Cardiac muscle cell (in vitro differentiated cells and primary cell): ENCODE measurements at regions not wholly inside any gene's neighbourhood (a gene's known extent, or its start where the extent isn't known, plus 50 kb on each side); places are given as distances from the start of the nearest gene placed in this dataset.

Source experiments
- DNase-seq, 2 donors: peaks; one replicate each; pipeline versions ENCODE4 v3.0.0 to v3.0.0-alpha.2; 2010 to 2017; ENCODE audit warnings: low read depth in 1 of 2, low spot score in 1 of 2
- H3K27ac ChIP-seq: fragments of 200-600 bp; sonication (generic); 2 replicates; pipeline ENCODE4 v1.5.1; 2016
- H3K27me3 ChIP-seq: fragments of 200-600 bp; sonication (generic); 2 replicates; pipeline ENCODE4 v1.6.0; 2016; ENCODE audit warnings: control low read depth
- H3K36me3 ChIP-seq: fragments of 200-600 bp; sonication (generic); 2 replicates; pipeline ENCODE4 v1.5.1; 2016; ENCODE audit warnings: control low read depth
- H3K4me1 ChIP-seq: fragments of 200-600 bp; sonication (generic); 2 replicates; pipeline ENCODE4 v1.8.1; 2017; ENCODE audit warnings: low read depth, mild to moderate bottlenecking, mixed run types
- H3K4me3 ChIP-seq: fragments of 200-600 bp; sonication (generic); 2 replicates; pipeline ENCODE4 v1.5.1; 2016; ENCODE audit warnings: mild to moderate bottlenecking
- H3K9me3 ChIP-seq: fragments of 200-600 bp; sonication (generic); 2 replicates; pipeline ENCODE4 v1.5.1; 2017; ENCODE audit warnings: low read depth, mild to moderate bottlenecking, control low read depth
- TF ChIP-seq, protein P1 (sequence below): IDR thresholded peaks from 2 replicates; pipeline ENCODE4 v1.5.1; 2012; ENCODE audit warnings: low read depth, mild to moderate bottlenecking, low read length

DNA sequence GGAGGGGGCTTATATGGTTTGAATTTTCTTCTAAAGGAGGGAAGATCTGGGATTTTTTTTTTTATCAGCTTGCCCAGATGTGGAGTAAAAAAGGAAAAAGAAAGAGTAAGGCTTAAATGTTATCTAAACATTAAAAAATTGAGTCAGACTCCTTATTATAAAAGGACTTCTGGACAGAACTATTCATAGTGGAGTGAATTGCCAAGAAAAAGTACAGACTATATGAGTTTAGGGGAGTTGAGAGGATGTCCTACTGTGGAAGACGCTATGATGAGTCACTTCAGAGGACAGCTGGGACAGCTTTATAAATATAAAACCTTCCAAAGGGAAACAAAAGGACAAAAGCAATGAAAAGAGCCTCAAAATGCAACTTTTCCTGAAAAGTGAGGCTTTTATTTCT is 73.0 kb downstream of the TFPI2 start:
- Histone ChIP-seq H3K4me3 (no peak overlapping the region), H3K27ac (no peak overlapping the region), H3K27me3 (no peaks in the 10 kb centered on the region), H3K36me3 (no peaks in the 10 kb centered on the region), H3K4me1 (no peaks in the 10 kb centered on the region), H3K9me3 (no peaks in the 10 kb centered on the region)
- TF ChIP-seq, protein P1, sequence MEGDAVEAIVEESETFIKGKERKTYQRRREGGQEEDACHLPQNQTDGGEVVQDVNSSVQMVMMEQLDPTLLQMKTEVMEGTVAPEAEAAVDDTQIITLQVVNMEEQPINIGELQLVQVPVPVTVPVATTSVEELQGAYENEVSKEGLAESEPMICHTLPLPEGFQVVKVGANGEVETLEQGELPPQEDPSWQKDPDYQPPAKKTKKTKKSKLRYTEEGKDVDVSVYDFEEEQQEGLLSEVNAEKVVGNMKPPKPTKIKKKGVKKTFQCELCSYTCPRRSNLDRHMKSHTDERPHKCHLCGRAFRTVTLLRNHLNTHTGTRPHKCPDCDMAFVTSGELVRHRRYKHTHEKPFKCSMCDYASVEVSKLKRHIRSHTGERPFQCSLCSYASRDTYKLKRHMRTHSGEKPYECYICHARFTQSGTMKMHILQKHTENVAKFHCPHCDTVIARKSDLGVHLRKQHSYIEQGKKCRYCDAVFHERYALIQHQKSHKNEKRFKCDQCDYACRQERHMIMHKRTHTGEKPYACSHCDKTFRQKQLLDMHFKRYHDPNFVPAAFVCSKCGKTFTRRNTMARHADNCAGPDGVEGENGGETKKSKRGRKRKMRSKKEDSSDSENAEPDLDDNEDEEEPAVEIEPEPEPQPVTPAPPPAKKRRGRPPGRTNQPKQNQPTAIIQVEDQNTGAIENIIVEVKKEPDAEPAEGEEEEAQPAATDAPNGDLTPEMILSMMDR = no peak
- peak in 1 of 2 donors; percentile 27 for DNase-seq

DNA sequence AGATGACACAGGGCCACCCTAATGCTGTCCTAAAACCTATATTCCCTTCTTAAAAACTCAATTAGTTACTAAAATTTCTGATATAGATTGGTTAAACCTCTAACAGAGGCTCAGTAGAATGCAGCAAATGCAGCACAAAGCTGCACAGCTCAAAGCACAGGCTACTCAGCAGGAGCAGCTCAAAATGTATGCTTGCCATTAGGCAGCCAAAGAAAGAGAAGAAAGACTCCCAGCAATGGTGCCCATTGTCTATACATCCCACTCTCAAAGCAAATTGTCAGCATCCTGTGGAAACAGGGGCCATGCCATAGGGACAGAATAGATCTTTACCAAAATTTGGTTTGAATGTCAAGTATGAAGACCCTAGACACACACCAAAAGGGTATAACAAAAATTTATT is 73.5 kb downstream of the TFPI2 start:
- TF ChIP-seq, protein P1 = no peak
- Histone ChIP-seq H3K9me3 (no peaks in the 10 kb centered on the region), H3K27me3 (no peaks in the 10 kb centered on the region), H3K36me3 (no peaks in the 10 kb centered on the region), H3K4me1 (no peaks in the 10 kb centered on the region), H3K4me3 (no peak overlapping the region), H3K27ac (no peak overlapping the region)
- DNase-seq = no peak

DNA sequence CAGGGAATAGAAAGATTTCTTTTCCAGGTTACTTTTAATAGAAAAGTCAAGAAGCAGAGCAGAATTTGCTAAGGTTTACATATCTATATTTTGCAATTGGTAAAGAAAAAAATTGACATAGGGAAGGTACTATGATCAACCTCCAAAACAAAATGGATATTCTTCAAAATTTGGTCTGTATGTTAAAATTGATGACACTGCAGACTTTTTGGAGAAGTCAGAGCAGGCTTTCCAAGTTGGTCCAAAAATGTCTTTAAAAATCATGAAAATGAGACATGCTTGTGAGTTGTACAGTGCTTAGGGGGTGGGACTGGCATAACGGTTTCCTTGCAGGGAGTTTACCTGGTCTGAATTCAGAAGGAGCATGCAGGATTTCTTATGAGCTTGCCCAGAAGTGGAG is 77.0 kb downstream of the TFPI2 start:
- Histone ChIP-seq H3K4me1 (no peaks in the 10 kb centered on the region), H3K27me3 (no peaks in the 10 kb centered on the region), H3K27ac (no peak overlapping the region), H3K9me3 (no peaks in the 10 kb centered on the region), H3K4me3 (no peak overlapping the region), H3K36me3 (no peaks in the 10 kb centered on the region)
- DNase-seq = no peak
- TF ChIP-seq, protein P1 = no peak

DNA sequence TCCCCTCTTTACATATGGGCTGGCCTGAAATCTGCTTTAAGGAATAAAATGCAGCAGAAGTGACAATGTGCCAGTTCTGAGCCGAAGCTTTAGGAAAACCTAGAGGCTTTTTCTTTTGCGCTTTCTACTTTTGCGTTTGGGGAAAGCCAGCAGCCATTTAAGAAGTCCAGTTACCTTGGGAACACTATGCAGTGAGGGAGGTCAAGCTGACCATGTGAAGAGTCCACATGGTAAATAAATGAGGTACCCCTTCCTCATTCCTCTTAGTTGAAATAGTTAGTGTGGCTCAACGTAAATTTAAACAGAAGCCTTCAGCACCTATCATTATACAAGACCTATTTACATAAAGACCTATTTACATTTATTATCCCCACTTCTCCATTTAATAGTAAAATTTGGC is 78.5 kb downstream of the TFPI2 start:
- Histone ChIP-seq H3K9me3 (no peaks in the 10 kb centered on the region), H3K4me1 (no peaks in the 10 kb centered on the region), H3K36me3 (no peaks in the 10 kb centered on the region), H3K27me3 (no peaks in the 10 kb centered on the region), H3K4me3 (no peak overlapping the region), H3K27ac (no peak overlapping the region)
- TF ChIP-seq, protein P1 = no peak
- DNase-seq = no peak

DNA sequence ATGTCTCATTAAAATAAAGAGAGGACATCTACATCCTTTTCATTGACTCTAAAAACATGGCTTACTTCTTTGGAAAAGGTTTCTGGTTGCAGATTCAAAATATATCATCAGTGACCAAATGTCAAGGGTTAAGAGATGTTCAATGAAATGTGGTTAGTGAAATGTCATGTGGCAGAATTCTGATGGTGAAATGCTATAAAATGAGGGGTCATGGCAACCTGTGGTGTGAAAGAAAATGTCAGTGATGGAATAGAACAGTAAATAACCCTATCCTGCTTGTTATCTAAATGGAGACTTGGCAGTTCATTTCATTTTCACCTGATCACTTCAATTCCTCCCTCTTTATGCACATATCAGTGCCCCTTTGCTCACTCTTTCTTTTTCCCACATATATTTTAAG is 79.4 kb downstream of the TFPI2 start:
- no peak overlapping the region for H3K27ac ChIP-seq
- H3K27me3 ChIP-seq = no peaks in the 10 kb centered on the region
- H3K36me3 ChIP-seq = no peaks in the 10 kb centered on the region
- no peaks in the 10 kb centered on the region for H3K9me3 ChIP-seq
- no peak for DNase-seq
- H3K4me1 ChIP-seq = no peaks in the 10 kb centered on the region
- TF ChIP-seq, protein P1 = no peak
- H3K4me3 ChIP-seq = no peak overlapping the region

DNA sequence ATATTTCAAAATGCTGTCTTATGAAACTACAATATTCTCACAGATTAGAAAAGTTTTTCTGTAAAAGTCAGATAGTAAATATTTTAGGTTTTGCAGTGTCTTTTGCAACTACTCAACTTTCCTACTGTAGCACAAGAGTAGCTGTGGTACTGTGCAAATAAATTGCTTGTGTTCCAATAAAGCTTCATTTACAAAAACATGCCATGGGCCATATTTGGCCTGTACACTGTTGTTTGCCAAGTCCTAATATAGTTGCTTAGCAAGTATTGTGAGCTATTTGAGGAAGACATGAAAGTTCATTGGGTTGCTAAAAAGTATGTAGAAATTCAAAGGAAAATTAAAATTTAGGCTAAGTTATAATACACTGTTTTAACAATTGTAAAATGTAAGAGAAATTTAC is 80.0 kb downstream of the TFPI2 start:
- H3K4me1 ChIP-seq = no peaks in the 10 kb centered on the region
- DNase-seq = no peak
- no peaks in the 10 kb centered on the region for H3K9me3 ChIP-seq
- no peaks in the 10 kb centered on the region for H3K36me3 ChIP-seq
- no peak overlapping the region for H3K4me3 ChIP-seq
- no peak overlapping the region for H3K27ac ChIP-seq
- no peaks in the 10 kb centered on the region for H3K27me3 ChIP-seq
- TF ChIP-seq, protein P1 = no peak
